Stimulated activated naive CD8-positive, alpha-beta T cell treated with anti-CD3 and anti-CD28 coated beads, Interleukin-15, Interleukin-2, amounts not matched to agents 100 ng/mL and 50 ng/mL, for 24 hours (primary cell): ENCODE measurements at regions not wholly inside any gene's neighbourhood (a gene's known extent, or its start where the extent isn't known, plus 50 kb on each side); places are given as distances from the start of the nearest gene placed in this dataset.

Experiments
- H3K27ac Mint-ChIP-seq: one replicate; pipeline ENCODE4 v1.8.0; 2021; ENCODE audit warnings: mild to moderate bottlenecking, mixed read lengths
- H3K27me3 Mint-ChIP-seq: one replicate; pipeline ENCODE4 v1.8.0; 2021; ENCODE audit warnings: mixed read lengths
- H3K36me3 Mint-ChIP-seq: one replicate; pipeline ENCODE4 v1.8.0; 2021; ENCODE audit warnings: low read depth, mixed read lengths
- H3K4me1 Mint-ChIP-seq: one replicate; pipeline ENCODE4 v1.8.0; 2021; ENCODE audit warnings: low read depth, mixed read lengths
- H3K4me3 Mint-ChIP-seq: one replicate; pipeline ENCODE4 v1.8.0; 2021; ENCODE audit warnings: mild to moderate bottlenecking, mixed read lengths
- H3K9me3 Mint-ChIP-seq: one replicate; pipeline ENCODE4 v1.8.0; 2021; ENCODE audit warnings: mixed read lengths

DNA sequence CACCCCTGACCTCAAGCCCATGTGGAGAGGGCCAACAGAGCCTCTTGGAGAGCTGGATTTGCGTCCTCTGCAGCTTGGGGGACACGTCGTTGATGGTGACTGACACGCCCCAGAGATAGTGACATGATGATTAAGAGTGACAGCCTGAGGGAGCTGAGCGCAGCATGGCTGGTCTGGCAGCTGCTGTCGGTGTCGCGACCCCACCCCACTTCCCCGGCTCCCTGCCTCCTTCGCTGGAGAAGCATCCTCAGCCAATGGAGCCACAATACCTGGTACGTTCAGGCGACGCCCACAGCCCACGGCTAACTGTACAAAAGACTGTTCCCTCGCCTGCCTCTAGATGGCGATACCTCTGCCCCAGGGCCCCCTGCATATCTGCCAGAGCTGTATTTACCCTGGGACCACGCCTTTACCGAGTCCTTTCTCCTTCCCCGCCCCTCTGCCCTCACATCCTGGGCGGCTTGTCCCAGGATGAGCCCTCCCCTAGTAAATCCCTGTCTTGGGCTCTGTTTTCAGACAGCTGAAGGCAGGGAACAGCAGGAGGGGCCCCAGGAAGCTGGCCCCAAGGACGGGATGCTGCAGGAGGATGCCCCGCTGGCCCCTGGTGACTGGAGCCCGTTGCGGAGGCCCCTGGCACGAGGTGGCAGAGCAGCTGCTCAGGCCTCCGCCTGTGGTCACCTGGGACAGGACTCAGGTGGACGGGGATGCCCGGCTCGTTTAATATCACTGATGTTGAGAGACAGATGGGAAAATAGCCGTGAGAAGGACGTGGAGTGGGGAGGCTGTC, 90.6 kb downstream of the RPS6KA4 start:
- Mint-ChIP-seq H3K36me3 (no peaks in the 10 kb centered on the region), H3K4me1 (peaks cover 20% of the 10 kb centered on the region), H3K27me3 (peaks cover 15% of the 10 kb centered on the region), H3K27ac (no peak overlapping the region), H3K9me3 (no peaks in the 10 kb centered on the region), H3K4me3 (peak overlapping the region; percentile 76)

GRCh38 chr11:64450168-64450560, 91.2 kb downstream of the RPS6KA4 start:
- no peak overlapping the region for H3K4me3 Mint-ChIP-seq
- H3K9me3 Mint-ChIP-seq: no peaks in the 10 kb centered on the region
- H3K4me1 Mint-ChIP-seq: peaks cover 20% of the 10 kb centered on the region
- no peak overlapping the region for H3K27ac Mint-ChIP-seq
- H3K27me3 Mint-ChIP-seq: peaks cover 15% of the 10 kb centered on the region
- no peaks in the 10 kb centered on the region for H3K36me3 Mint-ChIP-seq

DNA sequence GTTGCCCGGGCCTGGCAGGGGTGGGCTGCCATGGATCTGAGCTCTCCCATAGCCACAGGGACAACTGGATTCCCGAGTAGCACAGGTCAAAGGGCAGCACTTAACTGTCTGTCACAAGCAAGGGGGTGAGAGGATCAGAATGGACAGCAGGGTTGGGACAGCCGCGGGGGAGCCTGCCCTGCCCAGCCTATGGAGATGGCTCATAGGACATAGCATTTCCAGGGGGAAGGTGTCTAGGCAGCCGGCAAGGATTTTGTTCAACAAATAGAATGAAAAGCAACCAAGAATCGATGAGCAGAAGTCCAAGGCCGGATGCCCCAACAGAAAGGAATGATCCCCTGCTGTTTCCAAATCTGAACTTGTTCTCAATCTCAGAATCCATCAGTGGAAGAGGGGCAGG, 92.9 kb downstream of the RPS6KA4 start:
- Mint-ChIP-seq H3K4me3 (no peak overlapping the region), H3K27ac (no peak overlapping the region), H3K27me3 (peaks cover 15% of the 10 kb centered on the region), H3K9me3 (no peaks in the 10 kb centered on the region), H3K4me1 (peaks cover 20% of the 10 kb centered on the region), H3K36me3 (no peaks in the 10 kb centered on the region)

DNA sequence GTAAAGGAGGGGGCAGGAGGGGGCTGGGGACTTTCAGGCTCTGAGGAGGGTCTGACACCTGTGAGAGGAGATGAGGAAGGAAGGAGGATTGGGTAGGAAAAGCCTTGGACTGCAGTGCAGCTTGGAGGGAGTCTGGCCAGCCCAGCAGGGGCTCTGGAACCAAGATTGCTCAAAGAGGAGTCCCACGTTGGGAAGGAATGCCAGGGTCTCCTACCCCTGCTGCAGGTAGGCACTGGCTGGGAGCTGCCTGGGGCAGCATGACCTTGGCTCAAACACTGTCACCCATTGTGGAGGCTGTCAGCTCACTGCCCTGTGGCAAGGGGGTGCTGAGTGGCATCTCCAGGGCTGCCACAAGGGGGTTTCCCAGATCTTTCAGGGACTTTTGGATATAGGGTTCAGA, 94.5 kb downstream of the RPS6KA4 start:
- Mint-ChIP-seq H3K27me3 (peaks cover 5% of the 10 kb centered on the region), H3K36me3 (no peaks in the 10 kb centered on the region), H3K4me1 (peaks cover 11% of the 10 kb centered on the region), H3K9me3 (no peaks in the 10 kb centered on the region), H3K4me3 (no peak overlapping the region), H3K27ac (no peak overlapping the region)

DNA sequence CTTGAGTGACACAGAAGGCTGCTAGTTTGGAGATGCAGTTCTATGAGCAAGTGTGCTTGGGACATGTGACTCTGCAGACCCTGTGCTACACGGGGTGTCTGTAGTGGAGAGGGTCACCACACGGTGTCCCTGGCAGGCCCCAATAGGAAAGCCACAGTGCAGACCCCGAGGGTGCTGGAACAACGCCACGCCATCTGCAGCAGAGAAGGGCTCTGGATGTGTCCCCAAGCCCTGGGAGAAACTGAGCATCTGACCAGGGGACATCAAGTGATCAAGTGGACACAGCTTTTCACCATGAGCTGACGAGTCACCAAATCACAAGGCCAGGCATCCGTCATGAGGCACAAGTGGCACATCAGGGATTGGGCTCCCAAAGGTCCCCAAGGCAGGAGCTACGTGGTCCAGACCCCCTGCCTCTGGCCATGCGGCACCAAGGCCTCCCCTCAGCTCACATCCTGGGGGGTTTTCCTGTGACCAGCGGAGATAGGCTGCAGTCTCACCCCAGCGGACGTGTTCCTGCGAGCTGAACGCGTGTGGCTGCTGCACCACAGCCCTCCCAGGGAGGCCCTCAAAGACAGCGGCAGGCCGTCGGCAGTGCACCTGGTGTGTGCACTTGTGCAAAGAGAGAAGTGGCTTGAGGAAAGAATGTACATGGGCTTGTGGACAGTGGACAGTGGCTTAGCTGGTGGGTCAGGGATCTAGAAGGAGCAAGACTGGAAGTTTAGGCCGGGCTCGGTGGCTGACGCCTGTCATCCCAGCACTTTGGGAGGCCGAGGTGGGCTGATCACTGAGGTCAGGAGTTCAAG, 96.7 kb downstream of the RPS6KA4 start:
- H3K4me3 Mint-ChIP-seq: no peak overlapping the region
- H3K4me1 Mint-ChIP-seq: no peaks in the 10 kb centered on the region
- H3K27ac Mint-ChIP-seq: no peak overlapping the region
- no peaks in the 10 kb centered on the region for H3K36me3 Mint-ChIP-seq
- no peaks in the 10 kb centered on the region for H3K27me3 Mint-ChIP-seq
- no peaks in the 10 kb centered on the region for H3K9me3 Mint-ChIP-seq

GRCh38 chr11:64456509-64457320, 97.8 kb downstream of the RPS6KA4 start:
- Mint-ChIP-seq H3K36me3 (no peaks in the 10 kb centered on the region), H3K27ac (no peak overlapping the region), H3K4me1 (no peaks in the 10 kb centered on the region), H3K27me3 (no peaks in the 10 kb centered on the region), H3K4me3 (no peak overlapping the region), H3K9me3 (no peaks in the 10 kb centered on the region)

DNA sequence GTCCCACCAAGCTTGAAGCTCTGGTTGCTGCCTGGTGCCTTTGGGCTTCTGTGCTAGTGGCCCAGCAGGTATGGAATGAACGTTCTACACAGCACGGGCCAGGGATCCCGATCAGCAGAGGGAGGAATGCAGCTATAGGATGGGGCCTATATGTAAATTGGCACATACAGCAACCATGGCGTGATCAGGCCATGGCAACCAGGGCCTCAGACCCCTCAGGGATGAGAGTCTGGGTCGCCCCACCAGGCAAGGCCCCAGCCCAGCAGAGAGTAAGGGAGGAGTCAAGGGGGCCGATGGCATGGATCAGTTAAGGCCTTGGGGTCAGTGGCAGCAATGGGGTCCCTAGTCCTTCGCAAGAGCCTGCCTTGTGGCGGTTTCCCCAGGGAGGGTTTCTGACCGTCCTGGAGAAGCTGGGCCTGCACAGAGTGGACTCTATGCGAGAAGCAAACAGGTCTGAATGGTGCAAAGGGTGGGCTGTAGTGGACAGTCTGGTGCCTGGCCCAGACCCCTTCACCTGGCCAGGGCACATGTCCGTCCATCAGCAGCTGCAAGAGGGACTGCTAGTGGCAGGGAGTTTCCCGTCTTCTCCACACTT, 98.2 kb upstream of the SLC22A11 start:
- no peaks in the 10 kb centered on the region for H3K36me3 Mint-ChIP-seq
- H3K27me3 Mint-ChIP-seq: no peaks in the 10 kb centered on the region
- H3K4me3 Mint-ChIP-seq: no peak overlapping the region
- H3K4me1 Mint-ChIP-seq: no peaks in the 10 kb centered on the region
- H3K9me3 Mint-ChIP-seq: no peaks in the 10 kb centered on the region
- no peak overlapping the region for H3K27ac Mint-ChIP-seq

GRCh38 chr11:64458997-64459396, 96.7 kb upstream of the SLC22A11 start:
- Mint-ChIP-seq H3K4me1 (no peaks in the 10 kb centered on the region), H3K27ac (no peak overlapping the region), H3K4me3 (no peak overlapping the region), H3K36me3 (no peaks in the 10 kb centered on the region), H3K27me3 (no peaks in the 10 kb centered on the region), H3K9me3 (no peaks in the 10 kb centered on the region)

GRCh38 chr11:64459609-64460008, 96.1 kb upstream of the SLC22A11 start:
- no peaks in the 10 kb centered on the region for H3K9me3 Mint-ChIP-seq
- H3K36me3 Mint-ChIP-seq: no peaks in the 10 kb centered on the region
- H3K27me3 Mint-ChIP-seq: no peaks in the 10 kb centered on the region
- no peaks in the 10 kb centered on the region for H3K4me1 Mint-ChIP-seq
- no peak overlapping the region for H3K4me3 Mint-ChIP-seq
- H3K27ac Mint-ChIP-seq: no peak overlapping the region

GRCh38 chr11:64461081-64461480, 94.7 kb upstream of the SLC22A11 start:
- Mint-ChIP-seq H3K36me3 (no peaks in the 10 kb centered on the region), H3K27ac (no peak overlapping the region), H3K4me3 (no peak overlapping the region), H3K9me3 (no peaks in the 10 kb centered on the region), H3K4me1 (no peaks in the 10 kb centered on the region), H3K27me3 (no peaks in the 10 kb centered on the region)

DNA sequence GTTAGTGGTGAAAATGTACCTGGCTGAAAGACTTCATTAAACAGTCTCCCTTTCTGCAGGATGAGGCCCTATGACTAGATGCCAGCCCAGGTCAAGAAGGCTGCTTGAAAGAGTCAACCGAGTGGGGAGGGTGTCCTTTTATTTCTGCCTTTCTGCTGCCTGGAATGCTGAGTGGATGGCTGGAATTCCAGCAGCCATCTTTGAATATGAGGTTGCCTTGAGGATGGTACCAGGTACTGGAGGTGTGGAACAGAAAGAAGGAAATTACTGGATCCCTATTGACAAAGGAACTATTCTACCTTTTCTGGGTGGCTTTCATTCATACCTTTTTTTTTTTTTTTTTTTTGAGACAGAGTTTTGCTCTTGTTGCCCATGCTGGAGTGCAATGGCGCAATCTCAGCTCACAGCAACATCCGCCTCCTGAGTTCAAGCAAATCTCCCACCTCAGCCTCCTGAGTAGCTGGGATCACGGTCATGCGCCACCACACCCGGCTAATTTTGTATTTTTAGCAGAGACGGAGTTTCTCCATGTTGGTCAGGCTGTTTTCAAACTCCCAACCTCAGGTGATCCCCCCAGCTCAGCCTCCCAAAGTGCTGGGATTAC, 89.5 kb upstream of the SLC22A11 start:
- Mint-ChIP-seq H3K4me1 (no peaks in the 10 kb centered on the region), H3K27ac (no peak overlapping the region)

GRCh38 chr11:64469288-64469687, 86.5 kb upstream of the SLC22A11 start:
- Mint-ChIP-seq H3K27ac (no peak overlapping the region), H3K27me3 (peaks cover 3% of the 10 kb centered on the region), H3K36me3 (no peaks in the 10 kb centered on the region), H3K4me1 (no peaks in the 10 kb centered on the region), H3K4me3 (no peak overlapping the region), H3K9me3 (peaks cover 5% of the 10 kb centered on the region)

More for the DNA sequence above, 89.5 kb upstream of the SLC22A11 start:
- Mint-ChIP-seq H3K9me3 (peaks cover 5% of the 10 kb centered on the region), H3K27me3 (peaks cover 3% of the 10 kb centered on the region), H3K36me3 (no peaks in the 10 kb centered on the region), H3K4me3 (no peak overlapping the region)

- Mint-ChIP-seq H3K27me3 (peaks cover 7% of the 10 kb centered on the region), H3K4me3 (no peak overlapping the region), H3K9me3 (peaks cover 5% of the 10 kb centered on the region), H3K4me1 (no peaks in the 10 kb centered on the region), H3K36me3 (no peaks in the 10 kb centered on the region), H3K27ac (no peak overlapping the region)
These were observed 82.9 kb upstream of the SLC22A11 start for GRCh38 chr11:64472593-64473455.
